Upper lobe of left lung (tissue), 6 donors: ENCODE measurements at regions not wholly inside any gene's neighbourhood (a gene's known extent, or its start where the extent isn't known, plus 50 kb on each side); places are given as distances from the start of the nearest gene placed in this dataset.

Source experiments
- ATAC-seq, 2 donors: fragments of 200-7000 bp; cut with Tn5 transposase; one replicate each; pipeline ENCODE4 v1.9.1; 2022; ENCODE audit warnings: mild to moderate bottlenecking in 2 of 2, moderate library complexity in 2 of 2; ENCODE audit not compliant: low FRiP score in 2 of 2
- DNase-seq, 2 donors: peaks; one replicate each; pipeline ENCODE4 v3.0.0-alpha.2; 2019 to 2020
- H3K27ac ChIP-seq, 4 donors: fragments of 200-600 bp; sonication (generic); one replicate each; pipeline ENCODE4 v1.5.1; 2016 to 2019
- H3K27me3 ChIP-seq, 4 donors: fragments of 200-600 bp; sonication (generic); one replicate each; pipeline ENCODE4 v1.5.1; 2017 to 2019
- H3K36me3 ChIP-seq, 4 donors: fragments of 200-600 bp; sonication (generic); one replicate each; pipeline ENCODE4 v1.5.1; 2016 to 2019
- H3K4me1 ChIP-seq, 4 donors: fragments of 200-600 bp; sonication (generic); one replicate each; pipeline ENCODE4 v1.5.1; 2018 to 2019
- H3K4me3 ChIP-seq, 4 donors: fragments of 200-600 bp; sonication (generic); one replicate each; pipeline ENCODE4 v1.5.1; 2017 to 2019; ENCODE audit warnings: mild to moderate bottlenecking in 2 of 4, moderate library complexity in 1 of 4
- H3K9me3 ChIP-seq, 4 donors: fragments of 200-600 bp; sonication (generic); one replicate each; pipeline ENCODE4 v1.5.1; 2018 to 2019
- EP300 ChIP-seq, 4 donors: sonication (generic); formaldehyde crosslinking; IDR thresholded peaks; one replicate each; pipeline ENCODE4 v1.5.1; 2017; ENCODE audit warnings: antibody characterized with exemption in 4 of 4, control low read depth in 2 of 4
- POLR2A ChIP-seq, 4 donors: fragments of 450-650 bp; IDR thresholded peaks; one replicate each; pipeline ENCODE4 v1.5.1; 2016 to 2017; ENCODE audit warnings: antibody characterized with exemption in 4 of 4, mild to moderate bottlenecking in 2 of 4
- POLR2AphosphoS5 ChIP-seq, 2 donors: sonication (generic); formaldehyde crosslinking; IDR thresholded peaks; one replicate each; pipeline ENCODE4 v1.5.1; 2017; ENCODE audit warnings: antibody characterized with exemption in 2 of 2
- WGBS, 2 donors: methylation state at CpG; one replicate each; pipeline ENCODE4 v1.1.5; 2017 to 2018; 5-methylcytosine and 5-hydroxymethylcytosine counted together
- TF ChIP-seq, protein P1 (sequence below), 6 experiments: fragments of 450-650 bp in 4 of 6; fragments of 200-600 bp in 2 of 6; sonication (generic) in 2 of 6; IDR thresholded peaks; one replicate each; pipeline ENCODE4 v1.5.1; 2016 to 2019; ENCODE audit warnings: antibody characterized with exemption in 6 of 6
- donor health status: DM: no; HTN: no; CAD: no; lungs with moderate emphysema.
- donor health status: DM: no; HTN: yes; CAD: no; lungs with severe emphysema.

DNA sequence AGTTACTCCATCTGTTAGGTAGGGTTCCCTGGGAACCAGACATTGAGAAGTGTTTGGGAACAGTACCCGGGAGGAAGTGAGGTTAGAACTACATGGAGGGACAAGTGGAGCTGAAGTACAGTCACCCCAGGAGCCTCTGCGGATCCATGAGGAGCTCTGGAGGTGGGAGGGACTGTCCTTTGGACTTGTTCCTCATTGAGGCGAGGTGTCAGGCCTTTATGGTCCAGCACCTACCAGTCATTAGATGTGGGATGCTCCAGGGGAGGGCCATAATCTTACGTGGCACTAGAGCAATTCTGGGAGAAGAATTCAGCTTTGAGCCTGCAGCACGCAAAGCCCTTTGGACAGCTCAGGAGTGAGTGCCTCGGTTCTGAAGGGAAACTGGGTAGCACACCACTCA is 142.8 kb downstream of the DACT1 start:
- ATAC-seq, result no peak
- peaks cover 0 to 7% (median 1%) of the 10 kb centered on the region in 4 donors for H3K4me1 ChIP-seq
- H3K27me3 ChIP-seq, result no peaks in the 10 kb centered on the region
- no peak overlapping the region for H3K27ac ChIP-seq
- 93 to 98% methylated on average over 5 to 6 of the region's 6 CpGs for WGBS, 2 donors
- H3K9me3 ChIP-seq, result no peaks in the 10 kb centered on the region
- H3K36me3 ChIP-seq, result no peaks in the 10 kb centered on the region
- no peak overlapping the region for H3K4me3 ChIP-seq
- DNase-seq, result no peak
- no peak for TF ChIP-seq POLR2A (IDR thresholded peaks at IDR 0.05)
- TF ChIP-seq, protein P1, sequence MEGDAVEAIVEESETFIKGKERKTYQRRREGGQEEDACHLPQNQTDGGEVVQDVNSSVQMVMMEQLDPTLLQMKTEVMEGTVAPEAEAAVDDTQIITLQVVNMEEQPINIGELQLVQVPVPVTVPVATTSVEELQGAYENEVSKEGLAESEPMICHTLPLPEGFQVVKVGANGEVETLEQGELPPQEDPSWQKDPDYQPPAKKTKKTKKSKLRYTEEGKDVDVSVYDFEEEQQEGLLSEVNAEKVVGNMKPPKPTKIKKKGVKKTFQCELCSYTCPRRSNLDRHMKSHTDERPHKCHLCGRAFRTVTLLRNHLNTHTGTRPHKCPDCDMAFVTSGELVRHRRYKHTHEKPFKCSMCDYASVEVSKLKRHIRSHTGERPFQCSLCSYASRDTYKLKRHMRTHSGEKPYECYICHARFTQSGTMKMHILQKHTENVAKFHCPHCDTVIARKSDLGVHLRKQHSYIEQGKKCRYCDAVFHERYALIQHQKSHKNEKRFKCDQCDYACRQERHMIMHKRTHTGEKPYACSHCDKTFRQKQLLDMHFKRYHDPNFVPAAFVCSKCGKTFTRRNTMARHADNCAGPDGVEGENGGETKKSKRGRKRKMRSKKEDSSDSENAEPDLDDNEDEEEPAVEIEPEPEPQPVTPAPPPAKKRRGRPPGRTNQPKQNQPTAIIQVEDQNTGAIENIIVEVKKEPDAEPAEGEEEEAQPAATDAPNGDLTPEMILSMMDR (IDR thresholded peaks at IDR 0.05), result no peak
- TF ChIP-seq POLR2AphosphoS5 (IDR thresholded peaks at IDR 0.05), result no peak
- TF ChIP-seq EP300 (IDR thresholded peaks at IDR 0.05), result no peak

DNA sequence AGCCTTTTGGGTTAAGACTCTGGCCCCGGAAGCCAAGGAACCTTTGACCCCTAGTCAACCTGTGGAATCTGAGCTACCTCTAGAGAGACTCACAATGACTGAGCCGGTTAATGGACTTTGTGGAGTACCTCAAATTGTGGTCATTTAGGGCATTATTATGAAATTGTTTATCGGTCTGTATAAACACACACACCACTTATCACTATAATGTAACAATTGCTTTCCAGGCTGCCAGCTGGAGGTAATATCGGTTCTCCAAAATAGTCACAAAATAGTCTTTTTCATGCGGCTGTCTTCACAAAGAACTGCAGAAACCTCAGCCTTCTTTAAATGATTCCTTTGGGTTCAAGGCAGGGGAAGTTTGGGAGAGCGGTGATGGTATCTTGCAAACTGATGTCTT is 144.2 kb downstream of the DACT1 start:
- no peak for ATAC-seq
- Histone ChIP-seq H3K4me3 (no peak overlapping the region), H3K27ac (no peak overlapping the region), H3K9me3 (no peaks in the 10 kb centered on the region), H3K4me1 (peaks cover 0 to 7% (median 1%) of the 10 kb centered on the region in 4 donors), H3K27me3 (no peaks in the 10 kb centered on the region), H3K36me3 (no peaks in the 10 kb centered on the region)
- DNase-seq, result no peak
- TF ChIP-seq POLR2A (IDR thresholded peaks at IDR 0.05) (no peak), POLR2AphosphoS5 (IDR thresholded peaks at IDR 0.05) (no peak), EP300 (IDR thresholded peaks at IDR 0.05) (no peak)
- TF ChIP-seq, protein P1 (IDR thresholded peaks at IDR 0.05), result no peak
- 85% methylated on average over 6 of the region's 6 CpGs for WGBS, 2 donors

DNA sequence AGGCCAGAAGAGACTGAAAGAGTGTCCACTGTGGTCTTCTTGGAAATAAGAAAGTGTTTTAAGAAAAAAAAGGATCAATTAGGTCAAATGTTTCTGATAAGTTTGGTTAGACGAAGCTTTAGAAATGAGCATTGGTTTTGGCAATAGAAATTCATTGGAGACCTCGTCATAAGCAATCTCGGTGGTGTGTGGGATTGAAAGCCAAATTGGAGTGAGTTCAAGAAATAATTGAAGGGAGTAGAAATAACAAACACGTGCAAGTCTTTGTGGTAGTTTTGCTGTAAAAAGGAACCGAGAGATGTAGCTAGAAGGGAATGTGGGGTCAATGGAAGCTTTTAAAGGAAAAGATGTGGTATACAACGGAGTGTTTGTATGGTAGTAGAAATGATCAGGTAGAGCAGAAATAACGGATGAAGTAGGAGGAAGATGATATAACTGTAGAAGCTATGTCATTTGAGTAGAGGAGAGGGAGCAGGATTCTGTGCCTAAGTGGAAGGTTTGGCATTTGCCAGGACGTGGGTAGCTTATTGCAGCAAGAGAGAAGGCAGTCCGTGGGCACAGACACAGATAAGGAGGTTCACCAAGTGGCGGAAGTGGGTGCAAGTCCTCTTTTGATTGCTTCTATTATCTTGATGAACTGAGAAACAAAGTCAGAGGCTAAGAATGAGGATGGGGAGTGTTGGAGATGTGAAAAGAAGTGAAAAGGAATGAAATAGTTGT is 146.2 kb downstream of the DACT1 start:
- WGBS, 2 donors, result 74 to 80% methylated on average over 10 of the region's 10 CpGs
- no peak for DNase-seq

DNA sequence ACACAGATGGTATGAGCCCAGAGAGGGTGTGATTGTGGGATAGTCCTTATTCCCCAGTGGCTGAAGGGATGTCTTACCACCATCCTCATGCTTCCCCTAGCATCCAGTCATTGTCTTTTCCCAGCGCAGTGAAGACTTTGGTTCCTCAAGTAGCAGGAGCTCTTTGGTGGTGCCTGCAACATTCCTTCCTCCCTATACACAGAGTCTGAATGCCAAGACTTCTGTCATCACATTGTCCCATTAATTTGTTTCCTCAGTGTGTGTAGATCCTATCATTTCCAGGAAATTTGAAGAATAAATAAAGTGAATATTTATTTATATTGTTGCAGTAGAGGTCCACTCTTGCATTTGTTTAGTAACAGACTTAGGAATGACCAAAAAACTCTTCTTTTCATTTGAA is 147.2 kb downstream of the DACT1 start:
- 42 to 76% methylated on average over 1 of the region's 1 CpG for WGBS, 2 donors
- no peaks in the 10 kb centered on the region for H3K36me3 ChIP-seq
- no peak overlapping the region for H3K27ac ChIP-seq
- TF ChIP-seq EP300 (IDR thresholded peaks at IDR 0.05), result no peak
- no peak for TF ChIP-seq POLR2A (IDR thresholded peaks at IDR 0.05)
- TF ChIP-seq, protein P1 (IDR thresholded peaks at IDR 0.05), result no peak
- TF ChIP-seq POLR2AphosphoS5 (IDR thresholded peaks at IDR 0.05), result no peak
- H3K9me3 ChIP-seq, result no peaks in the 10 kb centered on the region
- H3K27me3 ChIP-seq, result no peaks in the 10 kb centered on the region
- ATAC-seq (no peak), DNase-seq (no peak)
- no peak overlapping the region for H3K4me3 ChIP-seq
- peaks cover 0 to 7% (median 1%) of the 10 kb centered on the region in 4 donors for H3K4me1 ChIP-seq

More for the DNA sequence above, 146.2 kb downstream of the DACT1 start:
- Histone ChIP-seq H3K27ac (no peak overlapping the region), H3K36me3 (no peaks in the 10 kb centered on the region), H3K4me1 (peaks cover 0 to 7% (median 1%) of the 10 kb centered on the region in 4 donors), H3K27me3 (no peaks in the 10 kb centered on the region), H3K4me3 (no peak overlapping the region), H3K9me3 (no peaks in the 10 kb centered on the region)
- no peak for TF ChIP-seq EP300 (IDR thresholded peaks at IDR 0.05)
- TF ChIP-seq, protein P1 (IDR thresholded peaks at IDR 0.05), result no peak
- no peak for TF ChIP-seq POLR2A (IDR thresholded peaks at IDR 0.05)
- no peak for TF ChIP-seq POLR2AphosphoS5 (IDR thresholded peaks at IDR 0.05)
- ATAC-seq, result no peak

DNA sequence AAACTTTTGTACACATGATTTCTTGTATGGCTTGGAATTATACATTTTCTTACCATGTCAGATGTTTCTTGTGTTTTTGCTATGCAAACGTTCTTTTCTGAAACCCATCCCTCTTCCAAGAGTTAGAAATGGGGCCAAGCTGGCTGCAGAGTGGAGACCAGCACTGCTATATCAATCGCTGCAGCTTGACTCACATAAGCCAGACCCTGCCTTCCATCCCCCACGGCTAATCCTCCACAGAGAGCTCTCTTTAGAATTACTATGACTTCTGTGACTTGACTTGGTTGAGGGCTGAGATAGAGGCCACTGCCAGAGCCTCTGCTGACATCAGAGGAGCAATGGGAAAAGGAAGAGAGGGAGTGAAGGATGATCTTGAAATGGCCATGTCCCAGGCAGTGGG is 147.9 kb downstream of the DACT1 start:
- no peak overlapping the region for H3K4me3 ChIP-seq
- H3K9me3 ChIP-seq, result no peaks in the 10 kb centered on the region
- H3K36me3 ChIP-seq, result no peaks in the 10 kb centered on the region
- WGBS, 2 donors, result 68 to 80% methylated on average over 3 of the region's 3 CpGs
- TF ChIP-seq, protein P1 (IDR thresholded peaks at IDR 0.05), result no peak
- TF ChIP-seq POLR2AphosphoS5 (IDR thresholded peaks at IDR 0.05) (no peak), POLR2A (IDR thresholded peaks at IDR 0.05) (no peak), EP300 (IDR thresholded peaks at IDR 0.05) (no peak)
- H3K4me1 ChIP-seq, result peaks cover 0 to 7% (median 1%) of the 10 kb centered on the region in 4 donors
- no peaks in the 10 kb centered on the region for H3K27me3 ChIP-seq
- H3K27ac ChIP-seq, result no peak overlapping the region
- ATAC-seq (no peak), DNase-seq (no peak)
